ENCODE measurements at regions not wholly inside any gene's neighbourhood (a gene's known extent, or its start where the extent isn't known, plus 50 kb on each side); places are given as distances from the start of the nearest gene placed in this dataset.

DNA sequence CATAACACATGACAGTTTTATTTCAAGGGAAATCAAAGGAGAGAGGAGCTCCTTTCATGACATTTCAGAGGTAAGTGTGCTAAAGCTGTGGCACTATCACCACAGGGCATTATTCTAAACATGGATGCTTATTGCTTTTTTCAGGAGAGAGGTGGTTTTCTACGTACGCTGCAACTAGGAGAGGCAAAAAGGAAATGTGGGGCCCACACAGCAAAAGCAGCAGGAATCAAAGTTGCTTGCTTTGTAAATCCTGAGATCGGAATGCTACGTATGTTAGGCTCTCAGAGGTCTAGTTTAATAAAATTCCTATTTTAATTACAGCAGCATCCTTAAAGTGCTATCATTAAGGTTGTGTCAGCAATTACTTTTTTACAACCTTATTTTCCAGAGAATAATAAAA is 55.0 kb upstream of the GRIP1 start:
- TF ChIP-seq JUND (IDR thresholded peaks at IDR 0.05; ENCODE audit: borderline replicate concordance, low read depth, low read length), result no peak
- TF ChIP-seq JUND (tag; IDR thresholded peaks at IDR 0.05; ENCODE audit: borderline replicate concordance, low read depth, low read length), result no peak
- no peak for TF ChIP-seq ARID1B (IDR thresholded peaks at IDR 0.05)
- TF ChIP-seq CCNT2 (IDR thresholded peaks at IDR 0.05; ENCODE audit: borderline replicate concordance, extremely low read depth, insufficient read length, low read depth, low read length), result no peak
- TF ChIP-seq, protein P1, sequence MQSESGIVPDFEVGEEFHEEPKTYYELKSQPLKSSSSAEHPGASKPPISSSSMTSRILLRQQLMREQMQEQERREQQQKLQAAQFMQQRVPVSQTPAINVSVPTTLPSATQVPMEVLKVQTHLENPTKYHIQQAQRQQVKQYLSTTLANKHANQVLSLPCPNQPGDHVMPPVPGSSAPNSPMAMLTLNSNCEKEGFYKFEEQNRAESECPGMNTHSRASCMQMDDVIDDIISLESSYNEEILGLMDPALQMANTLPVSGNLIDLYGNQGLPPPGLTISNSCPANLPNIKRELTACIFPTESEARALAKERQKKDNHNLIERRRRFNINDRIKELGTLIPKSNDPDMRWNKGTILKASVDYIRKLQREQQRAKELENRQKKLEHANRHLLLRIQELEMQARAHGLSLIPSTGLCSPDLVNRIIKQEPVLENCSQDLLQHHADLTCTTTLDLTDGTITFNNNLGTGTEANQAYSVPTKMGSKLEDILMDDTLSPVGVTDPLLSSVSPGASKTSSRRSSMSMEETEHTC (IDR thresholded peaks at IDR 0.05), result no peak
- TF ChIP-seq ZKSCAN3 (CRISPR knock-in tag; IDR thresholded peaks at IDR 0.05), result no peak
- TF ChIP-seq CTCF (IDR thresholded peaks at IDR 0.05 in 2 of 3, conservative IDR thresholded peaks at IDR 0.05 in 1 of 3; ENCODE audit: insufficient read depth in 2 of 3, low read depth in 1 of 3, low read length in 3 of 3), result no peak
- TF ChIP-seq PHF21A (IDR thresholded peaks at IDR 0.05; ENCODE audit: borderline replicate concordance, low read depth), result no peak
- TF ChIP-seq ZNF224 (CRISPR knock-in tag; IDR thresholded peaks at IDR 0.05), result no peak
- no peak for TF ChIP-seq JUN (IDR thresholded peaks at IDR 0.05; ENCODE audit: borderline replicate concordance, low read depth, low read length)
- no peak for TF ChIP-seq JUN (CRISPR knock-in tag; IDR thresholded peaks at IDR 0.05; ENCODE audit: borderline replicate concordance)
- no peak for TF ChIP-seq RCOR1 (IDR thresholded peaks at IDR 0.05; ENCODE audit: borderline replicate concordance in 1 of 2, low read depth in 2 of 2, low read length in 2 of 2)
- TF ChIP-seq ZNF717 (CRISPR knock-in tag; IDR thresholded peaks at IDR 0.05), result no peak
- no peak for TF ChIP-seq AFF4 (CRISPR knock-in tag; IDR thresholded peaks at IDR 0.05)
- no peak for TF ChIP-seq NRF1 (conservative IDR thresholded peaks at IDR 0.05 in 1 of 2, IDR thresholded peaks at IDR 0.05 in 1 of 2)

Data from K562 (cell line).